ENCODE measurements at regions not wholly inside any gene's neighbourhood (a gene's known extent, or its start where the extent isn't known, plus 50 kb on each side); places are given as distances from the start of the nearest gene placed in this dataset.
"Not testable (repeated sequence)": the region's sequence is repeated elsewhere in the genome, so short reads cannot be mapped to it uniquely, and the experiment has no call there.

DNA sequence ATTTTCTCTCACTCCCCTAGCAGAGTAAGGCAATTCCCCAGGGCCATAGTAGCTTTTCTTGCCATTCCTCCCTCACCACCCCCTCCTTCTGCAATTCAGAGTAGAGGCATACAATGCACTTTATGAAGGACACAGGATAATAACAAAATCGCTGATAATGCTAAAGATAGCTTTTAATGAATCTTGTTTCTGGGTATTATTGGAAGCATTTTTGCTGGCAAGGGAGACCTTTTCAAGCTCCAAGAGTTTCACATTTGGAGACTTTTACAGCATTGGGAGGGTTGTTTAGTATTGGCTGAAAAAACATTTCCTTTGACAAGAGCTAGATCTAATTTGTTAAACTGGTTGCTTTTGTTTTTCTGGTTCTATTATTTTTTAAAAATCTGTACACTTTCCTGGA lies 573.0 kb upstream of the C16orf82 start:
- DNase-seq (ENCODE audit: low read depth in 1 of 2, low spot score in 1 of 2), result no peak

DNA sequence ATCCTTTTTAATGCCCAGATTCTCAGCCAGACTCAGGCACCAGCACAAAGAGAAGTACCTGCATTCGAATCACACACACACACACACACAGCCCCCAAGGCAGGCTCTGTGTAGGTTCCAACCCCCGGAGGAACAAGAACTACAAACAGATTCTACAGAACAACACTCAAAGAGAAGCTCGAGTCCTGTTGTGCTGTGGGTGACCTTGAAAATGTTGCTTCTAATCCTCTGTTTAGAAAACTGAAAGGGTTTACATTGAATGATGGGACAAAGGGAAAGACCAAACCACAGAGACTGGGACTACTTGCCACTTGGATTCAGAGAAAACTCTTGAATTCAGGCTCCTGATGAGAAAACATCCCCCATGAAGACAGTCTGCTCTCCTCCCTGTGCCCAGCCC lies 568.8 kb upstream of the C16orf82 start:
- DNase-seq (ENCODE audit: low read depth in 1 of 2, low spot score in 1 of 2), result no peak

DNA sequence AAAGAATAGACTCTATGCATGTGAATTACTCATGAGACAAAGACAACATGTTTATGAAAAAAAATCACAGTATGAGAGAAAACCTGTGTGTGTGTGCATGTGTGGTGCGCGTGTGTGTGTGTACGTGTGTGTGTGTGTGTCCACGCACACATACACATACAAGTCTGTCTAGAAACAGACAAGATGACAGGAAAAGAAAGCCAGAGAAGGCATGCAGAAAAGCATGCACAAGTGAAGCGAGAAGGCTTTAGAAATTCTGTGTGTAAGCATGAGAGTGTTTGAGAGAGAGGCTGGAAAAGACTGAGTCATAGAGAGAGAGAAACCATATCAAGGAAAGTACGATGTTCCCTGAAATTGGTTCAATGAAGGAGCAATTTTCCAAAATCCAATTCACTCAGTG lies 566.4 kb upstream of the C16orf82 start:
- no peak for DNase-seq (ENCODE audit: low read depth in 1 of 2, low spot score in 1 of 2)

DNA sequence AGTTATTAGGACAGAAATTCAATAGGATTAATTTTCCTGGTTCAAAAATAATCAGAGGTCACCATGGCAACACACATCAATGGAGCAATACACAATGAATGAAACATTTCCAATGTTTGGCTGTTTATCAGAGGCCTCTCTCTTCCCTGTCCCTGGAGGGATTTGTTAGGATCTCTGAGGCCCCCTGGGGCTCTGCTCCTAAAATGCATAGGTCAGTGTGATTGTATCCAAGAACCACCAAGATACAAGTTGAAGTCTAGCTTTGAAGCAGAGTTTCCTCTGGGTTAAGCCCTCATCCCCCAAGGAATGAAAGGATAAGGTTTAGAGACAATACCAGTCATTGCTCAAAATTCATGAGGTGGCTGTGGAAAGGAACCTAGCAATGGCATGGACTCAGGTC lies 561.2 kb upstream of the C16orf82 start:
- no peak for DNase-seq (ENCODE audit: low read depth in 1 of 2, low spot score in 1 of 2)

DNA sequence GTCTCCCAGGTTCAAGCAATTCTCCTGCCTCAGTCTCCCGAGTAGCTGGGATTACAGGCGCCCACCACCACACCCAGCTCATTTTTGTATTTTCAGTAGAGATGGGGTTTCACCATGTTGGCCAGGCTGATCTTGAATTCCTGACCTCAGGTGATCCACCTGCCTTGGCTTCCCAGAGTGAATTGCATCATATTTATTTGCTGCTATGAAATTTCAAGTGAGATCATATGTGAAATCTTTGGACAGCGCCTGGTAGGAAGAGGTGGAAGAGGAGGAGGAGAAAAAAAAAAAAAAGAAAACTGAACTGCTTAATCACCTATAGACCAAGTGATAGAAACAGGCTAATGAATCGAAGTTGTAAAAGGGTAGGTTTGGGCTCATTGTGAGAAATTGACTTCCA lies 557.8 kb upstream of the C16orf82 start:
- not testable (repeated sequence) for DNase-seq (ENCODE audit: low read depth in 1 of 2, low spot score in 1 of 2)

DNA sequence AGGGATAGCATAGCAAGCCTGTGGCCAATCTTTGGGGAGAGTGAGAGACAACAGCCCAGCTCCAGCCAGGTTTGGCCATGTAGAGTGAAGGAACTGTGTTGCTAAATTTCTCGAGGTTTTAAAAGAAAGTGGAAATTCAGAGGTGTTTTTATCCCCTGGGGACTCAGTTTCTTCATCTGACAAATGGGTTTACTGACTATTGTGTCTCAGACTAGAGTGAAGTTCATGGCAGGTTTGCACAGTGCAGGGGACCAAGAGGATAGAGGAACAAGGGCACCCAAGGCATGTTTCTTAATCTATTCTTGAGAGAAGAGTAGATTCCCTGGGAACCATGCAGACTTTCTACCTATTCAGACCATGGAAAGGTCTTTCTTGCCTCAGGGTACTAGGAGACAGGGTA lies 555.8 kb upstream of the C16orf82 start:
- DNase-seq (ENCODE audit: low read depth in 1 of 2, low spot score in 1 of 2), result no peak

DNA sequence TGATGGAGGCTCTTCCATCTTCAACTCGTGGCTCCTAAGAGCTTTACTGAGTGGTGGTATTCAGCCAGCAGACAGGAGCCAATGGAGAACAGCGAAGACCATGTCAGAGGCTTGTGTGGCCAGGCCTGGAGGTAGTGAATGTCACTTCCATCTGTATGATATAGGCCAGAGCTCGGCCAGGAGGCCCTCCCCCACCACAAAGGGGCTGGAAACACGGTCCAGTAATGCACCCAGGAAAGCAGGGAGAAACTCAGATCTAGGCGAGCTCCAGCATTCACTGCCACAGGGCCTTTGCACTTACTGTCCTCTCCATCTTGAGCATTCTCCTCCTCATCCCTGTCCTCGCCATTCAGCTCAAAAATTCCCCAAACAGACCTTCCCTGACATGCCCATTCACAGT lies 555.3 kb upstream of the C16orf82 start:
- no peak for DNase-seq (ENCODE audit: low read depth in 1 of 2, low spot score in 1 of 2)

DNA sequence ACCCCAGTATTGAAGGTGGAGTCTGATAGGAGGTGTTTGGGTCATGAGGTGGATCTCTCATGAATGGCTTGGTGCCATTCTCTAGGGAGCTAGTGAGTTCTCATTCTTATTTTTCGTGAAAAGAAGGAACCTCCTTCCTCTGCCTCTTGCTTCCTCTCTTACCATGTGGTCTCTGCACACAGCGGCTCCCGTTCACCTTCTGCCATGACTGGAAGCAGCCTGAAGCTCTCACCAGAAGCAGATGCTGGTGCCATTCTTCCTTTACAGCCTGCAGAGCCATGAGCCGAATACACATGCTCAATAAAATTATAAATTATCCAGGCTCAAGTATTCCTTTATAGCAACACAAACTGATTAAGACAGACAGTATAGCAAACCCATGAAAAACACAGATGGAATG lies 545.1 kb upstream of the C16orf82 start:
- no peak for DNase-seq (ENCODE audit: low read depth in 1 of 2, low spot score in 1 of 2)

DNA sequence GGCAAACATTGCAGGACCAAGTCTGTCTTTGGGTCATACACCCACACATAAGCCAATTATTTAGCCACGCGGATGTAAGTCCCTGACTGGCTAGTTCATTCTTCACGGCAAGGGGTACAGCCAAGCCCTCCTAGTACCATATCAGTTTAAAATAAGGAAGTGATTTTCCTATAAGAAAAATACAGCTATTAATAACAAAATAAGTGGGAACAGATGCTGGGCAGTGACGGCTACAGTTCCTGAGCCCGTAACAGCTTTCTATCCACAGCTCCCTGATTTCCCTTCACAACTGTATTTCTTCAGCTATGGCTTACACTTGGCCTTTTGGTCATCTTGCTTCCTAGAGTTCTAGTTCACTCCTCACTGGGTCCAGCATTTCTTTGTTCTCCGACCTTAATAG lies 542.4 kb upstream of the C16orf82 start:
- no peak for DNase-seq (ENCODE audit: low read depth in 1 of 2, low spot score in 1 of 2)

DNA sequence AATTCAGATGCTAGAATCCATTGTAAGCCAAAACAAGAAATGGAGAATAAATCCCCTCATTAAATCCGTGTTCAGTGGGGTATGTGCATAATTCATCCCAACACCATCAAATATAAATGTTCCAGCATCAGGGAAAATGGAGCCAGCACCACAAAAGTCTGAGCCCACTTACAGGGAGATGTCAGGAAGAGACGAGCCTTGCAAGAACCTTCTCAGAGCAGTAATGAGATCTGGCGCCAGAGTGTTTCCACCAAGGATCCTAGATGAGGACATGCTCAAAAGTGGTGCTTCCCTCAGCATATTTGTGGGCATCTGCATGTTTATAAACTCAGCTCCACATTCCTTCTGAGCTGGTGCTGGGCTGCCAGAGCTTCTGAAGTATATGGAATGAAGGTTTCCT lies 541.9 kb upstream of the C16orf82 start:
- no peak for DNase-seq (ENCODE audit: low read depth in 1 of 2, low spot score in 1 of 2)

DNA sequence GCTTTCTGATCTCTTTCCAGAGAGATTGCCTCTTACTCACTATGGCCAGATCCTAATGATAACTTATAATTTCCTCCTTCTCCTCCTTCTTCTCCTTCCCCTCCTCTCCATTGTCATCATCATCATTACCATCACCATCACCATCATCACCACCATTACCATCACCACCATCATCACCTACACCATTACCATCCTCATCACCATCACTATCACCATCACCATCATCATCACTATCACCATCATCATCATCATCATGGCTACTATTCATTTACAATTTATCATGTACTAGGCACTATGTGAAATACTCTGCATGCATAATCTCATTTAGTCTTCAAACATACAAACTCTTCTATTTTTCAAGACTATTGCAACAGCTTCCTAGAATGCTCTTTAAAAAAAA lies 540.9 kb upstream of the C16orf82 start:
- DNase-seq (ENCODE audit: low read depth in 1 of 2, low spot score in 1 of 2), result no peak

DNA sequence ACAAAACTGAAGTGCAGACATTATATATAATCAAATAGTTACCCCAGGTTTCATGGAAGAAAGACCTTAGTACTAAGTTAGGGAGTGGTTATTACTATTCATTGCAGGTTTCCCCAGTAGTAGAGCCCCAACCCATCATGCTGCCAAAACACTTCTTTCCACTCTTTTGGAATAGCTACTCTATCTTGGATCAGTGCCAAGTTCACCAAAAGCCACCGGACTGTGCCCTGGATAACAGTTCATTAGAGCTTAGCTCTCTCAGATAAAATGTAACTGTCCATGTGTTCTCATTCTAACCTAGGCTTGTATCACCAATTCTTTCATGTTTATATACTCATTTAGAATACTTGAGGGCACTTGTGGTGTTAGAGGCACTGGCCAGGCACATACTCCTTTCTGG lies 540.1 kb upstream of the C16orf82 start:
- no peak for DNase-seq (ENCODE audit: low read depth in 1 of 2, low spot score in 1 of 2)

DNA sequence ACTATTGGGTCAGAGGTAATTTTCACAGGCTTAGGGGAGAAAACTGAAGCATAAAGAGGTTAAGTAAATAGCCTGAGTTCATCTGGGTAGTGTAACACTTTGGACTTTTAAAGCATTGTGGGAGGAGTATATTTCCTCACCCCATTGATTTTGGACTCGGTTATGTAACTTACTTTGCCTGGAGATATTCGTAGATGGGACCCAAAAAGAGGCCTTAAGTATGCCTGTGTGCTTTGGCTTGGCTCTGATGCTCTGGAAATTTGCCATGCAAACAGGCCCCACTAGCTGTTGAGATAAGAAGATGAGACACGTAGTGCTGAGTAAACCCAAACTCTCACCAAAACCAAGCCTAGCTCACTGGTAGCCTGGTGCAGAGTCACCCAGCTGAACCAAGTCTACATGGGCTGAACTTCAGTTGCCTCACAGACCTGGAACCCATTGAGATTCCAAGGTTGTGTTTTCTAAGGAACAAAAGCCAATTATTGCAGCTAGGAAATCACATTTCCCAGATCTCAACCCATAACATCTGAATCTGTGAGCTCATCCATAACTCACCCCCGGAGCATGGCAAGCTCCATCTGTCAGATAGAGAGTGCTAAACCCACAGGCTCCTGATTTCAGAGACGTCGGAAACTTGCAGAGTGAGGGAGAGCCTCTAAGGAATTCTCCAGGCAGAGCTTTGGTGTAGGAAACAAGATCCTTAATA lies 536.0 kb upstream of the C16orf82 start:
- no peak for DNase-seq (ENCODE audit: low read depth in 1 of 2, low spot score in 1 of 2)

DNA sequence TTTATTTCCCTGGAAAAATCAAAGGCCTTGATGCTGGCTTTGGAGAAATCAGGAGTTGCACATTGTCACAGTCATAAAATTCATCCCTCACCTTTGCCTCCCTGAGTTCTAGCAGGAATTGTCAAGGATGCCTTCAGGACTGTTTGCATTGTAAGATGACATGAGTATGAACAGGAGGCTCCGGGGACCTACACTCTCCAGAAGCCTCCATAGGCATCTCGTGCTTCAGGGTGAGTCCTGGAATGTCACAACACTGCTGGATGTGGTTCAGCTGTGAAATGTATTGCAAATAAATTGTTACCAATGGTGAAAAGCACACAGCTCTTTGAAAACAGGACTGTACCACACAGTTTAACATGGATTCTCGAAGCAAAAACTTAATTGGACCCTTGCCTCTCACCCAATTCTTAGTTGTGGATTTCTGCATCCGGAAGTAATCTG lies 535.4 kb upstream of the C16orf82 start:
- no peak for DNase-seq (ENCODE audit: low read depth in 1 of 2, low spot score in 1 of 2)

DNA sequence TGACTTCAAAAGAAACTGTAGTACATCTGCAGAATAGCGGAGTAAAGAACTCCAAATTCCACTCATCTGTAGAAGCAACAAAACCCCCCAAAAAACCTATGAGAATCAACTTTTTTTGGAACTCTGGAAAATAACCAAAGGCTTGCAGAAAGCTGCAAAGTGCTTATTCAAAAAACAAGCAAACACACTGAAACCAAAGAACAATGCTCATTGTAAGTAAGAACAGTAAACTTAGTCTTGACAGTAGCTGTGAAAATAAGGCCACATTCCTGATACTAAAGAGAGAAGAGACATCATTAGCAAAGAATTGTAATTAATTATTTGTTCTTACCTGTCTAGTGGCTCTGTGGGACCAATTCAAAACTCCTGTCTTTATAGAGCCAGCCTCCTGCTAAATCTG lies 534.3 kb upstream of the C16orf82 start:
- no peak for DNase-seq (ENCODE audit: low read depth in 1 of 2, low spot score in 1 of 2)

DNA sequence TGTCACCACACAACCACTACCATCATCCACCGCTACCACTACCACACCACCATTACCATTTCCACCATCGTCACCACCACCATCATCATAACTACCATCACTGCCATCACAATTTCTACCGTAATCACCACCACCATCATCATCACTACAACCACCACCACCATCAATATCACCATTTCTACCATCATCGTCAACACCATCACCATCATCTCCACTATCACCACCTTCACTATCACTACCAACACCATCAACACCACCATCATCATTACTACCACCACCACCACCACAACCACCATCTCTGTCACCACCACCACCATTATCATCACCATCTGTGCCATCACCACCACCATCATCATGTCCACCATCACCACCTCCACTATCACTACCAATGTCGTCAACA lies 524.5 kb upstream of the C16orf82 start:
- no peak for DNase-seq (ENCODE audit: low read depth in 1 of 2, low spot score in 1 of 2)

DNA sequence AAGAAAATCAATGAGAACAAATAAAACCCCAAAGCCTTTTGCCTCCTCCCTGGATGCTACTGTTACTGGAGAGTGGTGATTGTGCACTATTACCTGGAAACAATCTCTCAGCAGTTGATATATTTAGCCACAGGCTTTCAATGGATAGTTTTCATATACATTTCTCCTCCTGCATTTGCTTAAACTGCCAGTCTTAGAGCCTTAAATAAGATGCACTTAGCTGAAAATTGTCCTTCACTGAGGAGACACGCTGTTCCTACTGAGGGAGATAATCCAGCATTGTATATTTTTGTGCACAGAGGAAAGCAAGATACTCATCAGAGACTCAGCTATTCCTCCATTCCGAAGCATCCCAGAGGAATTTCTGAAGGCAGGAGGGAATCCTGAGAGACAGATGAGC lies 520.2 kb upstream of the C16orf82 start:
- DNase-seq (ENCODE audit: low read depth in 1 of 2, low spot score in 1 of 2), result no peak

DNA sequence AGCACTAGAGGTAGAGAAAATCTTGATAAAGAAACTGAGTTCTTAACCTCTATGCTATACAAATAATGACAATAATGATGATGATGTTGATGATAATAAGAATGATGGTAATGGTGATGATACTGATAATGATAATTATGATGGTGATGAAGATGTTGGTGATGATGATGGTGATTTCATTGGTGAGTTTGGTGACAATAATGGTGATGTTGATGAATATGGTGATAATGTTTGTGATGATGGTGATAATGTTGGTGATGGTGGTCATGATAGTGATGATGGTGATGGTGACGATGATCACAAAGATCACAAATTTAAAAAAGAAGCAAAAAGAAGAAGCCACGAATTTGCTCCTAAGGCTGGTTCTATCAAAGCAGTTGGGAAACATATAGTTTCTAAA lies 519.0 kb upstream of the C16orf82 start:
- DNase-seq (ENCODE audit: low read depth in 1 of 2, low spot score in 1 of 2), result no peak

DNA sequence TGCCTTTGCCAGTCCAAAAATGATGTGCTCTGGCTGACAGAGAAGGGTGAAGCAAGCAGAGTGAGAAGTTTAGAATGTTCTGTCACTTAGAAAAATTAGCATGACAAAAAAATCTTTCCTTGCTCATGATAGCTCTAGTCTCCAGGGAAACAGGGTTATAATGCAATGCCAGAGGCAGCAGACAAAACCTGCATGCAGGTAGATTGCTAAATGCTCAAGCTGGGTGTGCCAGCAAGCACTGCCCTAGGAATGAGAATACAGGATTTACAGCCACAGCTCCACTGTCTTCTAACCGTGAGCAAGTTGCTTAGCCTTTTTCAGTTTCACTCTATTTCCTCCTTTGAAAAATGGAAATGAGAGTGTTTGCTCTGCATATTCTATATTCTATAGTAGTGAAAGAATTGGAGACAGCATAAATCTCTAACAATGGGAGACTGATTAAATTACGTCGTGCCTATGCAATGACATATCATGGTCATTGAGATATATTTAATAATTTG lies 516.6 kb upstream of the C16orf82 start:
- no peak for DNase-seq (ENCODE audit: low read depth in 1 of 2, low spot score in 1 of 2)

DNA sequence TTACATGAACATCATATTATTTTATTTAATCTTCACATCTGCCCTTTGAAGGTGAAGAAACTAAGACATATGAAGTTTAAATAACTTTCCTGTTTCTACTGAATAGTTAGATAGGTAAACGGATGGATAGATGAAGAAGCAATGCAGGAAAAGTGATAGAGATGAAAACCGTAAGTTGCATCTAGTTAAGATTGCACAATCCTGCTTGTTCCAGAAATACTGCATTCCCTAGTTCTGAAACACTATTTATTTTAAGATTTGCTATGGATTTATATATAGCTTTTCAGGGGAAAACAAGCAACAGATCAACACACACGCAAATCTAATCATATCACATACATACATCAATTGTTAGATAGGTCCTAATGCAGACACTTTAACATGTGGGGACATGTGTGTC lies 512.7 kb upstream of the C16orf82 start:
- DNase-seq (ENCODE audit: low read depth in 1 of 2, low spot score in 1 of 2), result no peak

DNA sequence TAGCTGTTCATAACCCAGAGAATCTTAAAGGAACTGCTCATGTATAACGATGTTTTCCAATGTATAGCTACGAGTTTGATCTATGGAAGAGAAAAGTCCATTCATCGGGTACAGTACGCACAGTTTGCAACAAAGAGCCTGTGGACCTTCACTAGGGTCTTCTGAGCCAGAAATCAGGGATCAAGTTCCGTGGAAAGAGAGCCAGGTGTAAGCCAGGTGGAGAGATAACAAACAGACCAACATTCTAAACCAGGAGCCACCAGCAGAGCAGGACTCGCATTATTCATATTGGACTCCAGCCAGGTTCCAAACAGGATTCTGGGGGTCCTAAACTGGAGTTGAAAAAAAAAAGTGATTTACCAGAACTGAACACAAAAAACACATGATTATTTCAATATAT lies 505.4 kb upstream of the C16orf82 start:
- DNase-seq (ENCODE audit: low read depth in 1 of 2, low spot score in 1 of 2), result no peak

DNA sequence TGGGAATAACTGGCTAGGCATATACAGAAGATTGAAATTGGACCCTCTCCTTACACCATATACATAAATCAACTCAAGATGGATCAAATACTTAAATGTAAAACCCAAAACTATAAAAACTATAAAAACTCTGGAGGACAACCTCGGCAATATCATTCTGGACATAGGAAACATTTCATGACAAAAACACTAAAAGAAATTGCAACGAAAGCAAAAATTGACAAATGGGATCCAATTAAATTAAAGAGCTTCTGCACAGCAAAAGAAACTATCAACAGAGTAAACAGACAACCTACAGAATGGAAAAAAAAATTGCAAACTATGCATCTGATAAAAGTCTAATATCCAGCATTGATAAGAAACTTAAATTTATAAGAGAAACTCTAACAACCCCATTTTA lies 503.7 kb upstream of the C16orf82 start:
- no peak for DNase-seq (ENCODE audit: low read depth in 1 of 2, low spot score in 1 of 2)

DNA sequence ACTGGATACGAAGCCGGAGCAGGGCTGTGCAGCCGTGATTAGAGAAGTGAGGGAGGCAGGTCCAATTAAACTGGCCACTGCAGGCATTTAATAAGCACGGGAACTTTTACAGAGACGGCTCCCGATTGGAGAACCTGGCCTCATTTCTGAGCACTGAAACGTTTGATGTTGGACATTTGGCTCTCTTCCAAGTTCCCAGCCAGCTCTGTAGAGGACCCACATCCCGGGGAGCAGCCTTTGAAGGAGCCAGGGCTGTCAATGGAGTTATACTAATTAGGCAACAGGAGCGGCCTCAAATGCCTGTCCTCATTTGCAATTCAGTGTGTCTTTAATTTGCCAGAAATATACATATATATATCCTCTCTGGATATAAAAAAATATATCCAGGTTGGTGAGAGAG lies 499.4 kb upstream of the C16orf82 start:
- no peak for DNase-seq (ENCODE audit: low read depth in 1 of 2, low spot score in 1 of 2)

DNA sequence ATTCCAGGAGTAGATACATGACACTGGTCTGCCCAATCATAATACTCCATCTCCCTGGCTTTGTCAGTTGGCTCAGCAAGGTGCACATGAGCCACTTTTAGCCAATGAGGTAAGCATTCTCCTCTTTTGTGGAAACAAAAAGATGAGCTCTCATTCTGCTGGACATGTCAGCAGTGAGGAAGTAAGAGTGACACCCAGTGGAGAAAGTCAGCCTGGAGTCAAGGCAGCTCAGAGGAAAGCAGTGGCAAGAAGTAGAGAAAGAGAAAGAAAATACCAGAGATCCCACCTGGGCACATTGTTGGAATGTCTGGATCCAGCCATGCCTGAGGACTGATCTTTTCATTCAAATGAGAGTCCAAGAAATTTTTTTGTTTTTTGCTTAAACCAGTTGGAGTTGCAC lies 496.9 kb upstream of the C16orf82 start:
- no peak for DNase-seq (ENCODE audit: low read depth in 1 of 2, low spot score in 1 of 2)

Data from activated T-helper 1 cell treated with anti-CD3 and anti-CD28 coated beads, Interleukin-2, amount 50 U/mL, for 16 hours (primary cell).